IMR-90 (cell line): ENCODE measurements at regions not wholly inside any gene's neighbourhood (a gene's known extent, or its start where the extent isn't known, plus 50 kb on each side); places are given as distances from the start of the nearest gene placed in this dataset.

Experiments used
- CHD1 ChIP-seq: IDR thresholded peaks from 2 replicates; pipeline ENCODE4 v1.6.1; 2012; ENCODE audit warnings: low read depth, low read length, improper control_type of control experiment
- CTCF ChIP-seq: conservative IDR thresholded peaks from 2 replicates; pipeline ENCODE4 v1.5.1; 2012; ENCODE audit warnings: mild to moderate bottlenecking, low read depth, low read length, improper control_type of control experiment

- TF ChIP-seq CHD1, result no peak
- no peak for TF ChIP-seq CTCF
These were observed 479.7 kb upstream of the TBX3 start for GRCh38 chr12:115163710-115164109.
